ENCODE measurements at regions not wholly inside any gene's neighbourhood (a gene's known extent, or its start where the extent isn't known, plus 50 kb on each side); places are given as distances from the start of the nearest gene placed in this dataset.

- H3K4me3 Mint-ChIP-seq (ENCODE audit: low read depth) = no peak overlapping the region
- no peaks in the 10 kb centered on the region for H3K36me3 Mint-ChIP-seq (ENCODE audit: low read depth)
- no peak overlapping the region for H3K27ac Mint-ChIP-seq
- H3K9me3 Mint-ChIP-seq = no peaks in the 10 kb centered on the region
- no peaks in the 10 kb centered on the region for H3K27me3 Mint-ChIP-seq (ENCODE audit: low read depth)
- DNase-seq (ENCODE audit: low spot score) = no peak
- intact Hi-C loops (cut with micrococcal nuclease) = no loop called here
- H3K4me1 Mint-ChIP-seq (ENCODE audit: low read depth) = no peaks in the 10 kb centered on the region
Observed at GRCh38 chr2:55973673-55974072, 50.1 kb upstream of the EFEMP1 start.

GRCh38 chr2:55976681-55977080 is 53.1 kb upstream of the EFEMP1 start:
- intact Hi-C loops (cut with micrococcal nuclease) = no loop called here
- no peak for DNase-seq (ENCODE audit: low spot score)
- no peaks in the 10 kb centered on the region for H3K4me1 Mint-ChIP-seq (ENCODE audit: low read depth)
- no peak overlapping the region for H3K27ac Mint-ChIP-seq
- H3K27me3 Mint-ChIP-seq (ENCODE audit: low read depth) = no peaks in the 10 kb centered on the region
- no peak overlapping the region for H3K4me3 Mint-ChIP-seq (ENCODE audit: low read depth)
- H3K9me3 Mint-ChIP-seq = no peaks in the 10 kb centered on the region
- H3K36me3 Mint-ChIP-seq (ENCODE audit: low read depth) = no peaks in the 10 kb centered on the region

DNA sequence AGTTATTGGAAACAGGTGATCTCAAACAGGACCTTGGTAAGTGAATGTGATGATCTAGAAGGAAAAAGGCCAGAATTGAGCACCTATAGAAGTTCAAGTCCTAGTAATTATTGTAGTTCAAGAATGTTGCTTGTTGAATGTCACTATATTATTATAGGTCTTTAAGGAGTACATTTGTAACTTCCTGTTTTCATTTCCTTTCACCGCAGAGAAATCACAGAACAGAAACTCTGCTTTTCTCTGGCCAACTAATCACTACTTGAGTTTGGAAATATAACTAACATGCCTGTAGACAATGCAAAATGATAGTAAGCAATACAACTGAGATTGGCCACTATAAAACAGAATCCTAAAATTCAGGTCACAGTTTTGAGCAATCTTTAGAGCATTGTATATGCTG is 61.8 kb upstream of the EFEMP1 start:
- DNase-seq (ENCODE audit: low spot score) = no peak
- Mint-ChIP-seq H3K36me3 (ENCODE audit: low read depth) (no peaks in the 10 kb centered on the region), H3K4me1 (ENCODE audit: low read depth) (no peaks in the 10 kb centered on the region), H3K9me3 (no peaks in the 10 kb centered on the region), H3K27me3 (ENCODE audit: low read depth) (no peaks in the 10 kb centered on the region), H3K27ac (no peak overlapping the region), H3K4me3 (ENCODE audit: low read depth) (no peak overlapping the region)
- intact Hi-C loops (cut with micrococcal nuclease) = no loop called here

DNA sequence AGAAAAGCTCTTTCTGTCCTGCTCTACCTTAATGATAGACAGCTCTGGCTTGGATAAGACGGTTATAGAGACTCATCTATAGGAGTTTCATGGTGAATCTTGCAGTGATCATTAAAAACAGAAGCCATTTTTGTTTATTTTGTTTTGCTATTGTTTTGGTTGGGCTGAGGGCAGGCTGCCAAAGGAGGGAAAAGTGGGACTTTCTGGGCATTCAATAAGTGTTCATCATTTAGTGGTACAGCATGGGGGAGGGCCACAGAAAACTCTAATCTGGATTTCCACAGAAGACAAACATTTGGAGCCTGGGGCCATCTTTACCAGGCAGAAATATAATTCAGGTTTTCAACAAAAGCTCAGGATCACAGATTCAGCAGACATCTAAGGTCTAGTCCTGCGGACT is 62.4 kb upstream of the EFEMP1 start:
- Mint-ChIP-seq H3K36me3 (ENCODE audit: low read depth) (no peaks in the 10 kb centered on the region), H3K27ac (no peak overlapping the region), H3K9me3 (no peaks in the 10 kb centered on the region), H3K4me3 (ENCODE audit: low read depth) (no peak overlapping the region), H3K27me3 (ENCODE audit: low read depth) (no peaks in the 10 kb centered on the region), H3K4me1 (ENCODE audit: low read depth) (no peaks in the 10 kb centered on the region)
- no peak for DNase-seq (ENCODE audit: low spot score)
- intact Hi-C loops (cut with micrococcal nuclease) = no loop called here

DNA sequence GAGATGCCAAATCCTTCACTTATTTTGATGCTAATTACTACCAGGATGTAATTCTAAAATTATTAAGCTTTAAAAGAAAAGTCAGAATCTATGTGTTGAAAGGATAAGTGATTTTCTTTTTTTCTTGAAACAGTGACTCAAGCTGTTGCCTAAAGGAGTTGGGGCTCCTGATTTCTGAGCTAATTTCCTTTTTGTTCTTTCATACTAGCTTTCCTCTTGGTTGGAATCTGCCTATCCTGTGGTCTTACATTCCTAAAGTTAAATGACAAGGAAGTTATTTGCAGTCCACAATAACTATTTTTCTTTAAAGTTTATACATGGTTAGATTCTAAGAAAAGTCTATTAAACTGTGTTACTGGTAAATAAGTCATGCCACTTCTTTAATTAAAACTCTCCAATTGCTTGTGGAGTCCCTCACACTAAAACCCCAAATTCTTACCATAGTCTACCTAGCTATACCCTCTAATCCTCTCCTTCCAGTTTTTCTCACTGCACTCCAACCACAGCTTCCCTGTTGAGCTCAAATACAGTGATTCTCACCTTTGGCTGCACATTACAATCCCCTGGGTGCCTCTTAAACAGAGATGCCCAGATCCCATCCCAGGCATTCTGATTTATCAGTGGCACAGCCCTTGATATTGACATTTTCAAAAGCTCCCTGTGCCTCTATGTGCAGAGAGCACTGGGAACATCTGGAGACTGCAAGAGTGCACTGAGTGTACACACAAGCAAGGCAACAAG is 63.3 kb upstream of the EFEMP1 start:
- Mint-ChIP-seq H3K4me3 (ENCODE audit: low read depth) (no peak overlapping the region), H3K27ac (no peak overlapping the region), H3K9me3 (no peaks in the 10 kb centered on the region), H3K4me1 (ENCODE audit: low read depth) (no peaks in the 10 kb centered on the region), H3K27me3 (ENCODE audit: low read depth) (no peaks in the 10 kb centered on the region), H3K36me3 (ENCODE audit: low read depth) (no peaks in the 10 kb centered on the region)
- DNase-seq (ENCODE audit: low spot score) = no peak
- intact Hi-C loops (cut with micrococcal nuclease) = no loop called here

DNA sequence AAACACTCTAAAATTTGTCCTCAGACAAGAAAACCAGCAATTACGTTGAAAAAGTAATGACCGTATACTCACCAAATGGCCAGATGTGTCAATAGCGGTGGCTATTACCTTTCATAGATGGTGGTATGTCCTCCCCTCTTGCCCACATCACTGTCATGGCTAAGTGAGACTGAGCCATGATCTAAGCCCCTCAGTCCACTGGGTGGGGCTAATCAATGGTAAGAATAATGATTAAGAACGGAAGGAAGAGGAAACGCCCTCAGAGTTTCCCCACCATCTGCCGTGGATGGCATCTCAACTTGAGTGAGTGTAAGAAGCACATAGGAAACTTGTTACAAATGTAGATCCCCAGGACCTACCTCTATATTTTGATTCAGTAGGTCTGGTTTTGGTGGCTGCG is 65.8 kb upstream of the EFEMP1 start:
- no peak for DNase-seq (ENCODE audit: low spot score)
- Mint-ChIP-seq H3K9me3 (no peaks in the 10 kb centered on the region), H3K27ac (no peak overlapping the region), H3K4me3 (ENCODE audit: low read depth) (no peak overlapping the region), H3K36me3 (ENCODE audit: low read depth) (no peaks in the 10 kb centered on the region), H3K27me3 (ENCODE audit: low read depth) (no peaks in the 10 kb centered on the region), H3K4me1 (ENCODE audit: low read depth) (no peaks in the 10 kb centered on the region)
- intact Hi-C loops (cut with micrococcal nuclease) = no loop called here

DNA sequence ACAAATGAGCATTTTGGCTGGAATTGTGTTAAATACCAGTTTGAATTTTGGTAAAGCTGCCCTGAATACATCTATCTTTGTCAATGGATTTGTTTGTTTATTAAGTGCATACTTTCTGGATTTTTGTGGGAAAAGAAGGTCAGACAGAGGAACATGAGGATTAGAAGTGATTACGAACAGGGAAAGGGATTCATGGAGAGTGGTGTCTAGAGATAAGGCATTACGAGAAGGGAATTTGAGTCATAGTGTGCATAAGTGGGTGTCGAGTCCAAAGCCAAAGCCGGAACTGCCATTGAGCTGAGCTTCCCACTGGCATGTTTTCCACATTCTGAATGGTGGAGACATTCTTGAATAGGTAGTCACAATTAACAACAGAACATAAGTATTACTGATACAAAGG is 68.9 kb upstream of the EFEMP1 start:
- Mint-ChIP-seq H3K4me1 (ENCODE audit: low read depth) (no peaks in the 10 kb centered on the region), H3K36me3 (ENCODE audit: low read depth) (no peaks in the 10 kb centered on the region), H3K27me3 (ENCODE audit: low read depth) (no peaks in the 10 kb centered on the region), H3K4me3 (ENCODE audit: low read depth) (no peak overlapping the region), H3K9me3 (no peaks in the 10 kb centered on the region), H3K27ac (no peak overlapping the region)
- intact Hi-C loops (cut with micrococcal nuclease) = no loop called here
- DNase-seq (ENCODE audit: low spot score) = no peak

DNA sequence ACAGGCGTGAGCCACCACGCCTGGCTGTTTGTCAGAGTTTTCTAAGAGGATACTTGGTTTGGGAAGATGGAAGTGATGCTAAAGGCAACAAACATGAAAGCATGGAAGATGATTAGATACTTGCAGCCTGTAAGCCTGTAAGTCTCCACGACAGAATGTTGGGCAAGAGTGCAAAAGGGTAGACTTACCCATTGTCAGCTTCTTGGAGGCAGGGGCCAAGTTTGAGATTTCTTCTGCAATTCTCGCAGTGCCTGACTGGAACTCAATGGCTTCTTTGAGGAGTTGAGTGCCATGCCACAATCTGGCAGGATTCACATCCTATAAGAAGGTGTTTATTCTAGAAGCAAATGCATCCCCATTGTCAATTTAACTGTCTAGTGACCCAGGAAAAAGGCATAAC is 70.1 kb upstream of the EFEMP1 start:
- no peak for DNase-seq (ENCODE audit: low spot score)
- Mint-ChIP-seq H3K36me3 (ENCODE audit: low read depth) (no peaks in the 10 kb centered on the region), H3K4me1 (ENCODE audit: low read depth) (no peaks in the 10 kb centered on the region), H3K27ac (no peak overlapping the region), H3K4me3 (ENCODE audit: low read depth) (no peak overlapping the region), H3K9me3 (no peaks in the 10 kb centered on the region), H3K27me3 (ENCODE audit: low read depth) (no peaks in the 10 kb centered on the region)
- intact Hi-C loops (cut with micrococcal nuclease) = no loop called here

DNA sequence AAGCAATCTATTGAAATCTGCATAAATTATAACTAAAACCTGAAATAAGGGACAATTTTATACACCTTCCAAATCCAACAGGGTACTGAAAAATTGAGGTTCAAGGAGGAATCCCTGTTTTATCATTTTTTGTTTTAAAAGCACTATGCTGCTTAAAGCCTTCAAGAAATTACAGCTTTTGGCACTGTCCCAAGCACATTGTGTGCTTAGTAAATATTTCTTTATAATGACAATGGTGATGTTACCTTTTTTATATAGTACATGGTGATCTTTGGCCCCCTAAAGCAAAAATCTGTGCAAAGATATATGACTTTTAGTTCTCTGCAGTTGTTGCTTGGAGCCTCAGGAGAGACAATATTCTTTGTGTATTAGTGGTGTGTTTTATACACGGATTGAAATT is 71.6 kb upstream of the EFEMP1 start:
- Mint-ChIP-seq H3K9me3 (no peaks in the 10 kb centered on the region), H3K27ac (no peak overlapping the region), H3K27me3 (ENCODE audit: low read depth) (no peaks in the 10 kb centered on the region), H3K4me1 (ENCODE audit: low read depth) (no peaks in the 10 kb centered on the region), H3K4me3 (ENCODE audit: low read depth) (no peak overlapping the region), H3K36me3 (ENCODE audit: low read depth) (no peaks in the 10 kb centered on the region)
- DNase-seq (ENCODE audit: low spot score) = no peak
- intact Hi-C loops (cut with micrococcal nuclease) = no loop called here

- Mint-ChIP-seq H3K4me1 (ENCODE audit: low read depth) (no peaks in the 10 kb centered on the region), H3K27ac (no peak overlapping the region), H3K27me3 (ENCODE audit: low read depth) (no peaks in the 10 kb centered on the region), H3K4me3 (ENCODE audit: low read depth) (no peak overlapping the region), H3K36me3 (ENCODE audit: low read depth) (no peaks in the 10 kb centered on the region), H3K9me3 (no peaks in the 10 kb centered on the region)
- DNase-seq (ENCODE audit: low spot score) = no peak
- intact Hi-C loops (cut with micrococcal nuclease) = no loop called here
Observed at GRCh38 chr2:55995902-55996301, 72.3 kb upstream of the EFEMP1 start.

DNA sequence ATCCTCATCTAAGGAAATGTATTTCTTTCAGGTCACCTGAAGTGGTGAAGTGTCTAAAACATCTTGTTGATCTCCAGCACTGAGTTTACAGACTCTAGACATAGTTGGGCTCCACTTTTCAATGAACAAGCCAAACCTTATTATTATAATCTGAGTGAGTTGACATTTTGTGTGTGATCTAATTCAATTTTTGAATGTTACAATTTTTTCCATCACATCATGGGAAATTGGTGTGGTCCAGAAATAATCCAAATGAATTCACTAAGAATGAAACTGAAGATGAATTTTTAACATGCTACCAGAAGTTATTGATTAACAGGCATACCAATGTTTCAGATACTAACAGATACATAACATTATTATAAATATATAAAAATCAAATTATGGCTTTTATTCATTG is 75.6 kb upstream of the EFEMP1 start:
- intact Hi-C loops (cut with micrococcal nuclease) = no loop called here
- Mint-ChIP-seq H3K27me3 (ENCODE audit: low read depth) (no peaks in the 10 kb centered on the region), H3K36me3 (ENCODE audit: low read depth) (no peaks in the 10 kb centered on the region), H3K9me3 (no peaks in the 10 kb centered on the region), H3K4me3 (ENCODE audit: low read depth) (no peak overlapping the region), H3K27ac (no peak overlapping the region), H3K4me1 (ENCODE audit: low read depth) (no peaks in the 10 kb centered on the region)
- DNase-seq (ENCODE audit: low spot score) = no peak

- Mint-ChIP-seq H3K4me3 (ENCODE audit: low read depth) (no peak overlapping the region), H3K4me1 (ENCODE audit: low read depth) (no peaks in the 10 kb centered on the region), H3K9me3 (no peaks in the 10 kb centered on the region), H3K36me3 (ENCODE audit: low read depth) (no peaks in the 10 kb centered on the region), H3K27ac (no peak overlapping the region), H3K27me3 (ENCODE audit: low read depth) (no peaks in the 10 kb centered on the region)
- DNase-seq (ENCODE audit: low spot score) = no peak
- intact Hi-C loops (cut with micrococcal nuclease) = no loop called here
Observed at GRCh38 chr2:55999790-56000189, 76.2 kb upstream of the EFEMP1 start.

GRCh38 chr2:56001947-56002346 is 78.4 kb upstream of the EFEMP1 start:
- Mint-ChIP-seq H3K4me3 (ENCODE audit: low read depth) (no peak overlapping the region), H3K4me1 (ENCODE audit: low read depth) (no peaks in the 10 kb centered on the region), H3K27ac (no peak overlapping the region), H3K27me3 (ENCODE audit: low read depth) (no peaks in the 10 kb centered on the region), H3K9me3 (no peaks in the 10 kb centered on the region), H3K36me3 (ENCODE audit: low read depth) (no peaks in the 10 kb centered on the region)
- intact Hi-C loops (cut with micrococcal nuclease) = no loop called here
- no peak for DNase-seq (ENCODE audit: low spot score)
